ENCODE measurements at regions not wholly inside any gene's neighbourhood (a gene's known extent, or its start where the extent isn't known, plus 50 kb on each side); places are given as distances from the start of the nearest gene placed in this dataset.

- peaks cover 0 to 8% (median 1%) of the 10 kb centered on the region in 4 experiments; a peak in 2 of 7 replicates for H3K4me1 ChIP-seq (replicated peaks in 1 of 4; ENCODE audit: control insufficient read depth in 3 of 4, insufficient read depth in 4 of 4, low read length in 3 of 4)
- H4K20me1 ChIP-seq (replicated peaks in 1 of 2; ENCODE audit: control insufficient read depth in 1 of 2, insufficient read depth in 2 of 2, low read length in 2 of 2) = no peaks in the 10 kb centered on the region
- no peak overlapping the region for H2BK120ac ChIP-seq (replicated peaks; ENCODE audit: low read depth, low read length)
- no peak overlapping the region for H4K91ac ChIP-seq (replicated peaks; ENCODE audit: insufficient read length, low read length)
- H4K5ac ChIP-seq (ENCODE audit: insufficient read length, low read depth, low read length) = no peak overlapping the region
- no peaks in the 10 kb centered on the region for H3K79me1 ChIP-seq (ENCODE audit: low read depth, low read length)
- CTCF ChIA-PET (ENCODE audit: partially characterized antibody) = no interaction called here
- no peak overlapping the region for H3K14ac ChIP-seq (ENCODE audit: insufficient read length)
- FAIRE-seq = no peak
- H3K23ac ChIP-seq (ENCODE audit: insufficient read length) = no peak overlapping the region
- no peak overlapping the region for H2AK5ac ChIP-seq (ENCODE audit: low read depth, low read length)
- 90% methylated on average over 1 of the region's 1 CpG; no CpG with 5 or more reads in 1 of the 2 experiments for WGBS, 2 experiments (ENCODE audit: extremely low coverage in 1 of 2, insufficient coverage in 1 of 2, insufficient read length in 1 of 2, insufficient replicate concordance in 2 of 2, low coverage in 1 of 2, low lambda C conversion rate in 2 of 2, missing lambda C conversion rate in 1 of 2)
- no peaks in the 10 kb centered on the region for H3K27me3 ChIP-seq (replicated peaks in 1 of 4; ENCODE audit: control insufficient read depth in 3 of 4, extremely low read depth in 1 of 4, insufficient read depth in 3 of 4, low read length in 3 of 4)
- no peak overlapping the region for H4K8ac ChIP-seq (ENCODE audit: extremely low read depth, insufficient read depth, low read length)
- H3K56ac ChIP-seq (replicated peaks; ENCODE audit: insufficient read length, low read depth, low read length) = no peak overlapping the region
- no peak overlapping the region for H2BK20ac ChIP-seq (ENCODE audit: low read length)
- no peak overlapping the region for H2BK15ac ChIP-seq (ENCODE audit: low read length)
- H3K36me3 ChIP-seq (ENCODE audit: control insufficient read depth in 2 of 4, insufficient read depth in 4 of 4, low read length in 3 of 4) = no peaks in the 10 kb centered on the region
- H2AFZ ChIP-seq (ENCODE audit: low read length) = no peak overlapping the region
- no peak overlapping the region for H3K4me3 ChIP-seq (ENCODE audit: extremely low read depth in 1 of 4, insufficient read depth in 2 of 4, low read depth in 3 of 4, low read length in 4 of 4)
- no peaks in the 10 kb centered on the region for H3K23me2 ChIP-seq (ENCODE audit: low read depth, low read length)
- H3K4me2 ChIP-seq (ENCODE audit: insufficient read depth in 1 of 2, low read depth in 2 of 2, low read length in 2 of 2) = no peak overlapping the region
- POLR2A ChIA-PET (ENCODE audit: partially characterized antibody) = no interaction called here
- H3K9ac ChIP-seq (replicated peaks in 1 of 4; ENCODE audit: extremely low read depth in 1 of 4, low read depth in 3 of 4, low read length in 3 of 4) = no peak overlapping the region
- no peak overlapping the region for H3K27ac ChIP-seq (ENCODE audit: low read depth, low read length)
- H3K9me3 ChIP-seq (ENCODE audit: insufficient read depth in 2 of 2, low read depth in 1 of 2, low read length in 1 of 2) = no peaks in the 10 kb centered on the region
- no peak overlapping the region for H3K4ac ChIP-seq (replicated peaks; ENCODE audit: insufficient read length, low read depth, low read length)
- H3K18ac ChIP-seq (ENCODE audit: extremely low read depth, low read length) = no peak overlapping the region
- no peak overlapping the region for H2BK5ac ChIP-seq (ENCODE audit: low read depth, low read length)
- H2BK12ac ChIP-seq (ENCODE audit: low read depth, low read length) = no peak overlapping the region
- H3K79me2 ChIP-seq (ENCODE audit: control insufficient read depth in 1 of 2, insufficient read depth in 2 of 2, low read length in 2 of 2) = no peaks in the 10 kb centered on the region
- DNase-seq (ENCODE audit: low read depth in 1 of 2, low spot score in 2 of 2) = no peak
- no peak for TF ChIP-seq SIX5 (IDR thresholded peaks at IDR 0.05; ENCODE audit: low read depth, low read length)
- no peak for TF ChIP-seq SAP30 (IDR thresholded peaks at IDR 0.05; ENCODE audit: insufficient read depth, insufficient replicate concordance, low read length)
- TF ChIP-seq ZNF274 (IDR thresholded peaks at IDR 0.05; ENCODE audit: borderline replicate concordance, extremely low read depth, low read length) = no peak
- no peak for TF ChIP-seq CBX5 (IDR thresholded peaks at IDR 0.05; ENCODE audit: low read depth, low read length)
- no peak for TF ChIP-seq NRF1 (IDR thresholded peaks at IDR 0.05; ENCODE audit: low read depth, low read length)
- no peak for TF ChIP-seq HDAC2 (IDR thresholded peaks at IDR 0.05; ENCODE audit: borderline replicate concordance in 1 of 2, low read depth in 2 of 2, low read length in 2 of 2)
- no peak for TF ChIP-seq BCL11A (IDR thresholded peaks at IDR 0.05; ENCODE audit: low read depth in 2 of 2, low read length in 2 of 2)
- no peak for TF ChIP-seq PHF8 (conservative IDR thresholded peaks at IDR 0.05; ENCODE audit: low read depth, low read length)
- no peak for TF ChIP-seq EGR1 (IDR thresholded peaks at IDR 0.05; ENCODE audit: borderline replicate concordance, low read depth, low read length)
- no peak for TF ChIP-seq CHD2 (IDR thresholded peaks at IDR 0.05; ENCODE audit: low read length)
- no peak for TF ChIP-seq CHD1 (IDR thresholded peaks at IDR 0.05; ENCODE audit: low read depth, low read length)
- TF ChIP-seq CTCF (IDR thresholded peaks at IDR 0.05; ENCODE audit: control extremely low read depth in 1 of 3, insufficient read depth in 1 of 3, low read depth in 1 of 3, low read length in 3 of 3) = no peak
These were observed 995.7 kb downstream of the CDH18 start for GRCh38 chr5:18992264-18992663.

Measured in H1 (cell line).